GOT3 (cell line): ENCODE measurements at regions not wholly inside any gene's neighbourhood (a gene's known extent, or its start where the extent isn't known, plus 50 kb on each side); places are given as distances from the start of the nearest gene placed in this dataset.

Experiments used
- DNase-seq: peaks from one replicate; lab custom pipeline; 2025; ENCODE audit warnings: mixed read lengths; lab: John Stamatoyannopoulos, UW

DNA sequence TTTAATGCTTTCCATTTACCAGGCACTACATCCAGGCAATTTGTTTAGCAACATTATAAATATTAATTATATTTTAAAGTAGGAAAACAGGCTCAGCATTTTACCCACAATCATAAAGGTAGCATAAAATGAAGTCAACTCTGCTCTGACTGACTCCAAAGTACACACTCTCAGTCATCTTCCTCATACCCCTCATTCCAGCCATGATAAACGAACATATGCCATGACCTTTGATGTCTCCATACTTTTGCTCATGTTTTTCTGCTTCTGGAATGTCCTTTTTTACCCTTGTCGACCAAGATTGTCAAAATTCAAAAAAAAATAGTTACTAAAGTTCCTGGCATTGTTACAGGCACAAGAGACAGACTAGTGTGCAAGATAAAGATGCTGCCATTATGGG, 77.7 kb upstream of the SOX6 start:
- no peak for DNase-seq

DNA sequence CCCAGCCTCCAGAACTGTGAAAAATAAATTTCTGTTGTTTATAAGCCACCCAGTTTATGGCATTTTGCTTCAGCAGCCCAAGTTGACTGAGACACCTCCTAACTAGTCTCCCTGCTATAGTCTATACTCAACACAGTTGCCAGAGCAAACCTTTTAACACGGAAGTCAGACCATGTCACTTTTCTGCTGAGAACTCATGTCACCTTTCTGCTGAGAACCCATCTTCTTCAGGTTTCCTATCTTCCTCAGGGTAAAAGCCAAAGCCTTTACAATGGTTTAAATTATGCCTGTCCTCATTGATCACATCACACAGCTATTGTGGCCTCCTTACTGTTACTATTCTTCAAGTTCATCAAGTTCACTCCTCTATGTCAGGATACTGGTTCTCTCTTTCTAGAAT, 74.3 kb upstream of the SOX6 start:
- DNase-seq: no peak

DNA sequence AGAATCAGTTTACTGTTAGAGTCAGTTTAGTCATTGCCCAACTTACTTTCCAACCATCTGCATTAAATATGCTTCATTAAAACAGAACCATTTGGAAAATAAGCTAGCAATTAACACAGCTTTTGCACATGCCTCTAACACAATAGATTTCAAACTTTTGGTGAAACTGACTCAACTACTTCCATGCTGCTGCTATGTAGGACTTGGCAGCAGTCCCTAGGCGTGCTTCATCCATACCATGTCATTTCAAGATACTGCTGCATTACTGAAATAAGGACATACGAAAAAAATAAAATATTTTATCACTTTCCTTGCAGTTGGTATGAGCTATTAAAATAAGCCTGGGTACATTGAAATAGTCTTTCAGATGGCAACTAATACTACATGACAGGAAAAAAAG, 65.5 kb upstream of the SOX6 start:
- no peak for DNase-seq

DNA sequence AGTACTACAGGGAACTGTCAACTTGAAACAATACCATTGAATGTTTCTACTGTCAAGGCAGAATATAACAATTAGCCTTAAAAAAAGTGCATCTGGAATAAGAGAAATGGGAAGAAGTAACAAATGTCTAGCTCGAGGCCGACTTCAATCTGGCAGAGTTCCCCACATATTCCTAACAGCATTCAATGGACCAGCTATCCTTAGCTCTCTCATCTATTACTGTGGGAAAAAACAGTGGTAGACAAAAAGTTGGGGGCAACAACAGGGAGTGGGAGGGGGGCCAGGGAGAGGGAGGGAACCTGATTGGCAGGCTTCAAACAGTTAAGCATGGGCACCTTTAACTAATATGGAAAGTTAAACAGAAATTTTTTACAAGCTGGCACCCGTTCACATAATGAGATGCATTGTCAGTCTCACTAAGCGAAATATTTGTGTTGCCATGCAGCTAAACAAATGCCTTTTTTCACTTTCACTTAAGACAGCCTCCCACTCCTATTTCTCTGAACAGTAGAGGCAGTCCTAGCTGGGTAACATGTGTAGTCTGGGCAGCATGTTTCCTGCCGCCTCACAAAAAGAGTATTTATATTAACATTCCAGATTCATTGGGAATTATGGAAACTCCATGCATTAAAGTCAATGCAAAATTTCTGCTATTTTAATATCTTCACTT, 62.2 kb upstream of the SOX6 start:
- no peak for DNase-seq

DNA sequence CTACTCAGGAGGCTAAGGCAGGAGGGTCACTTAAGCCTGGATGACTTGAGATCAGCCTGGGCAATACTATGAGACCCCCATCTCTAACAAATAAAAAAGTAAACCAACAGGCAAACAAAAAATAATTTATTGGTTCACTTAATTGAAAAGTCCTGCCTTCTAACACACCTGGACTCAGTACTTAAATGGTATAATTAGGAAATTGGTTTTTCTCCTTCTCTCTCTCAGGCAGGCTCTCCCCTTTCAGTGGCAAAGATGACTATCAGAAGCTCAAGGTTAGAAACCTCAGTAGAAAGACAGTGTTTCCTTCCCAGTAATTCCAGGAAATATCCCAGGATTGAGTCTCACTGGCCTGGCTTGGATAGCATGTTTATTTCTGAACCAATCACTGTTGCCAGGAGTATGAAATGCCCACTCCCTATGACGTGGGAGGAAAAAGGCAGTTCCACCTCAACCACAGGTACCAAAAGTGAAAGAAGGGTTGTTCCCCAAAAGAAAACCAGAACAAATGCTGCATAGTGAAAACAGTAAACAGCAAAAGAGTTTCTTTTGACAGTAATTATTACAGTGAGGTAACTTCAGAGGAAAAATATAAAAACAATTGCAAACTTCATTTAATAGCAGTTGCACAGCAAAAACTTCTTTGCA, 56.3 kb upstream of the SOX6 start:
- no peak for DNase-seq

DNA sequence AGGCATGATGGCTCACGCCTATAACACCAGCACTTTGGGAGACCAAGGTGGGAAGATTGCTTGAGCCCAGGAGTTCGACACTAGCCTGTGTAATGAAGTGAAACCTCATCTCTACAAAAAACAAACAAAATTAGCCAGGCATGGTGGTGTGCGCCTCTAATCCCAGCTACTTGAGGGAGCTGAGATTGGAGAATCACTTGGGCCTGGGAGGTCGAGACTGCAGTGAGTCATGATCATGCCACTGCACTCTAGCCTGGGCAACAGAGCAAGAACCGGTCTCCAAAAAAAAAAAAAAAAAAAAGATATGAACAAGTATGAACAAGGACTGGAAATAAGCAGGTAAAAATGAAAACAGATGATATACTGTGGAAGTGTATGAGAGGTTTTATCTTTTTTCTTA, 54.1 kb upstream of the SOX6 start:
- no peak for DNase-seq

DNA sequence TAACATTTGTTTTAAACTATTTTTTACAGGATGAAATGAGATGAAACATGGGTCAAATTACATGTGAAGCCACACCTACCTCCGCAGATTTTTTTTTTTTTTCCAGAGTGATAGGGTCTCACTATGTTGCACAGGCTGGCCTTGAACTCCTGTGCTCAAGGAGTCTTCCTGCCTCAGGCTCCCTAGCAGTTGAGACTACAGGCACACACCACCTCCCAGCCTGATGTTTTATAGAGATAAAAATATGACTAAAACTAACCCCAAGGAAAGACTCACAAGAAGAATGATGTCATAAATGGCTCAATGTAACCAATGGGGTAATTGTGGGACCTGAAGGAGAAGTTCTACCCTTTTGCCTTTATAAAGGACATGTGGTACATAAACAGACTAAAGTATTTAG, 52.3 kb upstream of the SOX6 start:
- DNase-seq: no peak

DNA sequence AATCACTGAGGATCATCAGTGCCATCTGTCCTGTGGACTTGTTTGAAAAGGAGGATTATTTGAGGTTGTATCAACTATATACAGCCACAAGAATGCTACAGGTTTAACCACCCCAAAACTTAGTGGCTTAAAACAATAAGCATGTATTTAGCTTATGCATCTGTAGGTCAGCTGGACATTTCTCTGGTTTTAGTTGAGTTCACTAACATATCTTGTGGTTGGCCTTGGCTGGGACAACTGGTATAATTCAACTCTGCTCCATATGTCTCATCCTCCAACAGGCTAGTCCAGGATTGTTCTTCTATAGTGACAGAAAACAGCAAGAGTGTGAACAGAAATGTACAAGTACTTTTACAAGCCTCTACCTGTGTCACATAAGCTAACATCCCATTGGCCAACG, 49.9 kb upstream of the SOX6 start:
- DNase-seq: no peak
